Amygdala (tissue), 56 donors: ENCODE measurements at regions not wholly inside any gene's neighbourhood (a gene's known extent, or its start where the extent isn't known, plus 50 kb on each side); places are given as distances from the start of the nearest gene placed in this dataset.

Experiments used
- DNase-seq, 56 donors: peaks; one replicate each; lab custom pipeline; 2025; lab: John Stamatoyannopoulos, UW

GRCh38 chr16:79923431-79923830 lies 322.9 kb upstream of the MAF start:
- no peak for DNase-seq

GRCh38 chr16:79920685-79921084 lies 320.1 kb upstream of the MAF start:
- DNase-seq: no peak

GRCh38 chr16:79918916-79919315 lies 318.4 kb upstream of the MAF start:
- no peak for DNase-seq

DNA sequence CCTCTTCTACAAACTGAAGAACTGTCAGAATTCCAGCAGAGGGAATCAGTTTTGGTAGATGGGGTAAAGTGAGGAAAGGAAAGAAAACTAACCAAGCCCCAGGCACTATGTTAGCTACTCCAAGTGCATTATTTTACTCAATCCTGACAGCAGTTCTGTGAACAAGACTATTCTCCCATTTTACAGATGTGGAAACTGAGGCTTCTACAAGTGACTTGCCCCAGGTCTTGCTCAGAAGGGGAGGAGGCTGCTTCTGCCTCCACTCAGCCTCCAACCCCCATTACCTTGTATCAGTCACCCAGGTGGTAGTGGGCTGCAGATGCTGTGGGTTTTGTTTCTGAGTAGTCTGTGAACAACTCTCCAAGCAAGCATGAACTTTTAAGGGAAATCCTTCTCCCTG lies 315.2 kb upstream of the MAF start:
- DNase-seq: no peak

DNA sequence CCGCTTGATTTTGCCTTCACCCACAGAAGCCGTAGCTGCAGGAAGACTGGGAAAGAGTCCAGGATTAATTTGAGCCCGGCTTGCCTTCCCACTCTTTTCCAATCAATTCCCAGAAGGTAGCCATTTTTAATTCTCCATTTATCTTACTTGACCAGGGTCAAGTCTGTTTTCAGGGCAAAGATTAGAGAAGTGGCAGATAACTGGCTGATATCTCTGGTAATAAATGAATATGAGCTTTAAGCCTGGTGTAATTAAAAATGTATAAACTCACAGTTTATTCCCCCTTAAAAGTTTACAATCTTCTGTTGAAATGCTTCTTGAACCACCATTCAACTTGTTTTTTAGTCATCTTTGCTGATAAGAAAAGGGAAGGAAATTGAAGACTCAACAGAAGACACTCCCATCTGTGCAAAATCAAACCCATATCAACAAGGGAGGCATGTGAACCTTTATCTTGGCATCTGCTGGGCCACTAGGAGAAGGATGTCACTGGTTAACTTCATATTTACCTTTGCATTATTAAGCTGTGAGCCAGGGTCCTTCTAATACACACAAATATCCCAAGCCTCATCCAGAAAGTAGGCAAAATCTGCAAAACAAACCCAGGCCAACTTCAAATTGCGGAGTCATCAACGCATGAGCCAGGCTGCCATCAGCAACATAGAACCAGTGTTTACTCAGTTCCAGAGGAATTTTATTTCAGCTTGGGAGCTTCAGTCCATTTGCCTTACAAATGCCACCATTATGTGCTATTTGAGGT lies 314.6 kb upstream of the MAF start:
- no peak for DNase-seq

DNA sequence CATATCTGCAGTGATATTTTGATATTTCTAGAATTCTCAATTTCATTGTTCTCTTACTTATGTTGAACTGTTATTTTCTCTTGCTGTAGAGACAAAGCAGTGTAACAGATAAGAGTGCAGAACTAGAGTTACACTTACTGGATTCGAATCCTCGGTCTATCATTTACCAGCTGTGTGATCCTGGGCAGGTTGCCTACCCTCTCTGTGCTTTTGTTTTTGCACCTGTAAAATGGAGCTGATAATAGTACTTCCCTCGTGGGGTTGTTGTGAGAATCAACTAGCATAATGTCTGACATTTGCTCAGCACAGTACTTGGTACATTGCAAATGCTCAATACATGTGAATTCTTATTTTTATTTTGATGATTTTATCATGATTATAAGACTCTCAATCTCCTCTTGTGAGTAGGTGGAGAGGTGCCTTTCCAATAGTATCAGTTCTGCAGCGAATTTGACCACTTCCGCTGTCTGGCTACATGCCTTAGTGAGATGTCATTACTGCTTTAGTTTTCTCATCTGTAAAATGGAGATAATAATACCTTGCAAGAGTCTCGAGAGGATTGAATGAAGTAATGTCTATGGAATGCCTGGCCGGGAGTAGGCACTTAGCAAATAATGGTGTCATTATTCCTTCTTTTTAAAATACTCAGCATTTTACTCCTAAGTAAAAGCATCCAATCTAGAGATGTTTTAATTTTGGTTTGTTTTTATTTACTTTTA lies 312.2 kb upstream of the MAF start:
- no peak for DNase-seq

GRCh38 chr16:79911660-79912059 lies 311.1 kb upstream of the MAF start:
- DNase-seq: no peak

DNA sequence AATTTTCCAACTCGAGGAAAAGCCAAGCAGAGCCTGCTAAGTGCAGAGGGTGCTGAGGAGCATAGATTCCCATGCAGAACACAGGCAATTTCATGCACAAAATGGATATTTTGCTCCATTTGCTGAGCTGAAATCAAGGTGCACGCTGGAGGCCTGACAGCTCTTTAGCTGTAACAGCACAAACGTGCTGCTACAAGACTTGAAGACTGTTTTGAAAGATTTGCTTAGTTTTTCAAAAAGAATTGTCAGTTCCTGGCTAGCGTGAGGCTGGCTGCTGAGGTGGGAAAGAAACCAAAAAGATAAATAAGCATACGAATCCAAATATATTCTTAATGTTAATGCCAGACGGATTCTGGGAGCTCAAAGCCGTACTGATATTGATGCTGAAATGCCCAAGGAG lies 309.0 kb upstream of the MAF start:
- no peak for DNase-seq

DNA sequence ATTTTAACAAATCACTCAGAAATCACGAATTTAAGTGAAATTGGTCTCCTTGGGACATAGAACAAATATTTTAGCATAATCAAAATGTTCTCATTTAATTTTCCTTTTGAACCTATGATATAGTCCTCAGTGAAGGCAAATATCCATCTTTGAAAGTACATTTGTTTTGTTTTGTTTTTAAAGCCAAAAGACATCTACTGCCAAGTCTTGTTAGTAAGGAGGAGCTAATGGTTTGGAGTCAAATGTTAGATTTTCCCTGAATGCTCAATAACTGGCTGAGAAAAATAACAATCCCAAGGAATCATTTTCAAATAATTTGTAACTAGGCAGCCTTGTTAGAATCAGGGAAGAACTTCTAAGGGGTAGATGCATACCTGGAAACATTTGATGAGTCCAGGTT lies 302.9 kb upstream of the MAF start:
- no peak for DNase-seq

DNA sequence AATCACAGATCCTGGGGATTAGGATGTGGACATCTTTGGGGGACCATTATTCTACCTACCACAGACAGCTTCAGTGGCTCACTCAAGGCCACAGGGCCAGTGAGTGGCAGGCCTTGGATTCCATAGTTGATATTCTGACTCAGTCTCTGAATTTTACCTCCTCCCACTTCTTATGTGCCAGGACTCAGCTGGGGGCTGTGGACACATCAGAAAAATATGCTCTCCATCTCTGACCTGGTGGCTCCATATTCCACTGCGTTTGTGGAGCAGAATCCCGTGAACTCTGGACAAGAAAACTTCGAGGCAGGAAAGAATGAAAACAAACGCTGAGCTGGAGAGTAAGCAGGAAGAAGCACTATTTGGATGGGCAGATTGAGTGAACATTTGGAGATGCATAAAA lies 301.8 kb upstream of the MAF start:
- DNase-seq: no peak

DNA sequence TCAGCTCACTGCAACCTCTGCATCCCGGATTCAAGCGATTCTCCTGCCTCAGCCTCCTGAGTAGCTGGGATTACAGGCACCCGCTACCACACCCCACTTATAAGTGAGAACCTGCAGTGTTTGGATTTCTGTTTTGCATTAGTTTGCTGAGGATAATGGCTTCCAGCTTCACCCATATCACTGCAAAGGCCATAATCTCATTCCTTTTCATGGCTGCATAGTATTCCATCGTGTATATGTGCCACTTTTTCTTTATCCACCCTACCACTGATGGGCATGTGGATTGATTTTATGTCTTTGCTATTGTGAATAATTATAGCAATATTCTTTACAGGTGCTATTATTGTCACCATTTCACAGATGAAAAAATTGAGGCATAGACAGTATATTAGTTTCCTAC lies 301.0 kb upstream of the MAF start:
- DNase-seq: no peak

GRCh38 chr16:79899716-79900115 lies 299.2 kb upstream of the MAF start:
- no peak for DNase-seq

- no peak for DNase-seq
These were observed 298.8 kb upstream of the MAF start for GRCh38 chr16:79899316-79899715.

DNA sequence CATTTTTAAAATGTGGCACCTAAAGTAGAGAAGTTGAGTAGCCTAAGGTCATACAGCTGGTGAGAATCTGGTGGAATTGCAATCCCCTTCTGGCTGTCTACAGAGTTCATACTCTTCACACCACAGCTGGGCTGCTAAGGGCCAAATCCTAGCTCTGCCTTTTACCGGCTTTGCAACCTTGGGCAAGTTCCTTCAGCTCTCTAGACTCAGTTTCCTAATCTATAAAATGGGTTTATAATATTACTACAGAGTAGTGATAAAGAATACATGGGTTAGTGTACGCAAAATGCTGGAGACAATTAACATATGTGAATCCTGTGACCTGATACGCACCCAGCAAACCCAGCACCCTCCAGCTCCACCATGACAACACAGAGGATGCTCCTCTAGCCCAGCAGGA lies 298.2 kb upstream of the MAF start:
- no peak for DNase-seq

DNA sequence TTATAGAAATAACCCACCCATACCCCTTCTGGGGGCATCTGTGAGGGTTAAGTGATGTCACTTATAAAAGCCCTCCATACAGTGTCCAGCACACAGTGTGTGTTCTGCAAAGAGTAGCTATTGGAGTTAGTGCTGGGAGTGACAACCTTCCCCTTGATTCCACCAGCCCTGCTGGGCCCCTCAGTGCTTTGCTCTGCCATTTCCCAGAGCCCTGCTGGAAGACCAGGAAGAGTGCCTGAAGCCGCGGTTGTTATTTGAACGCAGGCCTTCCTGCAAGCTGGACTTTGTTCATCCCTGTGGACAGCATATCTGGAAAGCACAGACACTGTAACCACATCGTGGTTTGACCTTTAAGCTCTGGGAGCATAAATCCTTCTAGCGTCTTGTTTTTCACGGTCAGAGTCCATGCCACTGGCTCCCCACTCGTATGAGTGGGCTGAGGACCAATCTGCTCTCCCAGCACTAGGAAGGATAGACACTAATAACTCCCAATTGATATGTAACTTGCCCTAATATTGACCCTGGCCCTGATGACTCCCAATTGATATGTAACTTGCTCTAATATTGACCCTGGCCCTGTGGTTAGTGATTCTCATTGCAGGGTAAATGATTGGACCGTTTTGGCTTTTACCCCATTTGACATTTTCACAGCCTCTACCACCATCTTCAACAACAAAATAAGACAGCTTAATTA lies 297.1 kb upstream of the MAF start:
- DNase-seq: no peak

DNA sequence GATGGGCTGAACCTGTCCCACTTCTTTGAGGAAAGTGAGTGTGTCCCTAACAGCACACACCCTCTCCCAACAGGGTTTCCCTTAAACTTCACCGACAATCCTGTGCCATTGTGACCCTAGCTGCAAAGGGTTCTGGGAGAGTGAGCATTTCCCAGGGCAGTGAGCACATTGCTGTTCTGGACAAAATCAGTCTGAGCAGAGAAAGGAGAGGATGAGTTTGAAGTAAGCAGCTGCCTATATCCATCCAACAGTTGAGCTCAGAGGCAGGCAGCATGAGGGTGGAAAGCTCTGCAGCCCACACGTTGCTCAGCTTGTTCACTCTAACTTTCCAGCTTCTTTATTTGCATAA lies 296.5 kb upstream of the MAF start:
- DNase-seq: no peak

DNA sequence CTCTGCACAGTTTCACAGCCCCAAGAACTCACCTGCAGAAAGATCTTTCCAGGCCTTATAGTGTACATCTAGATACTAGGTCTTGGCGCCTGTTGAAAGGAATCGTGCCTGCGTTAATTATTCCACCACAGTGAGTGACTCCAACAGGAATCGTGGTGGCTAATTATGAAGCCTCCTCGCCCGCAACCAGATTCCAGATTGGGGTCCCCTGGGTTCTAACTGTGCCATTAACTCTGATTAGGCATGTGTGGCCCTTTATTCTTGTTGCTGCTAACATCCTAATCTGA lies 295.3 kb upstream of the MAF start:
- DNase-seq: no peak

- DNase-seq: no peak
These were observed 294.7 kb upstream of the MAF start for GRCh38 chr16:79895053-79895916.

DNA sequence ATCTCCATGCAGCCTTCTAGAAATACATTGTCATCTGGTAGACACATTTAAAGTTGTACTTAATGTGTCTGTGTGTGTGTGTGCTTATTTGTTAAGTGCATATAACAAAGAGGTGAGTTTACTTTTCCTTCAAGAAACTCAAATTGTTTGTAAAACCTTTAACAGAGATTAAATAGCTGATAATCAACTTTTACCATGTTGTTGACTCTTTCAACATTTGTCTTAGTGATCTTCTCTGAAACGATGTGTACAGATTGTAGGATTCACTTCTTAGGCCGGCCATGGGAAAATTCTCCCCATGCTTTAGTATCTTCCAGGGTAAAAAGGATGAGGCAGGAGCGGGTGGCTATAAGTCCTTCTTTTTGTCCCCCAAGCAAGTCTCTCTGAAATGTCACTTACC lies 292.9 kb upstream of the MAF start:
- DNase-seq: no peak

GRCh38 chr16:79892278-79892677 lies 291.7 kb upstream of the MAF start:
- no peak for DNase-seq

GRCh38 chr16:79891458-79891857 lies 290.9 kb upstream of the MAF start:
- DNase-seq: no peak
